ENCODE measurements at regions not wholly inside any gene's neighbourhood (a gene's known extent, or its start where the extent isn't known, plus 50 kb on each side); places are given as distances from the start of the nearest gene placed in this dataset.
"Not testable (repeated sequence)": the region's sequence is repeated elsewhere in the genome, so short reads cannot be mapped to it uniquely, and the experiment has no call there.

DNA sequence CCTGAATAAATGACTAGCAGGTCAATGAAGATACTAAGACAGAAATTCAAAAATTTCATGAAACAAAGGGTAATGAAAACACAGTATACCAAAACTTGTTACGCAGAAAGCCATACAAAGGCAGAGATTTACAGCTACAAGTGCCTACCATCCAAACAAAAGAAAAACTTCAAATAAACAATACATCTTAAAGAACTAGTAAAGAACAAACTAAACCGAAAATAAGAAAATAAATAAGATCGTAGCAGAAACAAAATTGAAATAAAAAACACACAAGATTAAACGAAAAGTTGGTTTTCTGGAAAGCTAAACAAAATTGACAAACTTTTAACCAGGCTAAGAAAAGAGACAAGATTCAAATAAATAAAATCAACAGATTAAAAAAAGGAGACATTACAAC lies 51.5 kb downstream of the VPREB1 start:
- DNase-seq = not testable (repeated sequence)

DNA sequence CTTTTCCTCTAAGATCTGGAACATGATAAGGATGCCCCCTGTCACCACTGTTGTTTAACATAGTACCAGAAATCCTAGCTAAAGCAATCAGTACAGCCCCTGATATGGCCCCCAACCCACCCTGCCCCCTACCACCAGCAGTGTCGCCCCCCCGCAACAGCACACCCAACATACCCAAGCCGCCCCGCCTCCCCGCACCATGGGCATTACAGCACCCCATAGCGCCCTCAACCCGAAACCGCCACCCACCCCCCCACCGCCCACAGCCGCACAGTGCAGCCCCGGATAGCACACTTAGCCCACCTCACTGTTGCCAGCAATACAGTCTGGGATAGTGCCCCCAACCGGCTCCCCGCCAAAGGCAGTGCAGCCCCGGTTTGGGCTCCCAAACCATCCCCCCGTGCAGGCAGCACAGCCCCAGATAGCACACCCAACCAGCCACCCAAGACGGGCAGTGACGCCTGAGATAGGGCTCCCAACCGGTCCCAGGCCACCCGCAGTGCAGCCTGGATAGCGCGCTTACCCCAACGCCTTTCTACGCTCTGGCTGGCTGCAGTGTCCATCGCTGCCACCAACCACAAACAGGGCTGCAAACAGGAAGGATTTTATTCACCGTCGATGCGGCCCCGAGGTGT lies 52.7 kb downstream of the VPREB1 start:
- DNase-seq = peak in 1 of 2 donors; percentile 16

DNA sequence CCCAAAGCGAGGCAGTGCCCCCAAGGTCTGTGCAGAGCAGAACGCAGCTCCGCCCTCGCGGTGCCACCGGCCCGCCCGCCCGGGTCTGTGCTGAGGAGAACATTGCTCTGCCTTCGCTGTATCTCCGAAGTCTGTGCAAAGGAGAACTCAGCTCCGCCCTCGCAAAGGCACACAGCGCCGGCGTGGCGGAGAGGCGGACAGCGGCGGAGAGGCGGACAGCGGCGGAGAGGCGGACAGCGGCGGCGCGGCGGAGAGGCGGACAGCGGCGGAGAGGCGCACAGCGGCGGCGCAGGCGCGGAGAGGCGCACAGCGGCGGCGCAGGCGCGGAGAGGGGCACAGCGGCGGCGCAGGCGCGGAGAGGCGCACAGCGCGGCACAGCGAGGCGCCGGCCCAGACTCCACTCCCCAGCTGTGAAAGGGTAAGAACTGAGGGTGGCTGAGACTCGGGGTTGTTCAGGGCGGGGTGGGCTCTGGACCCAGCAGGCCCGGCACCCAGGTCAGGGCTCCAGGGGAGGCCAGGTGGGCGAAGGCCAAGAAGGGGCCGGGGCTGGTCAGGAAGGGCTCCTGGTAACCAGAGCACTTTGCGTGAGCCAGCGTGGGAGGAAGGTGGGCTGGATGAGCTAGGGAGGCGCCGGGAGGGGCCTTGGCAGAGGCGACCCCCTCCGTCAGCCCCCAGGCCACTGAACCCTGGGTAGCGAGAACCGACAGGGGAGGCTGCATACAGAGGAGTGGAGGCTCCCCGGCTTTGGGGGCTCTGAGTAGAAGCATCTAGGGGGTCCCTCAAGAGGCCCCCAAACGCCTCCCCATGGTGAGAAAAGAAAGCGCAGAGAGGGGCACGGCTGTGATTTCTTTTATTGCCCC lies 53.4 kb downstream of the VPREB1 start:
- DNase-seq = peak; percentile 36 to 38

GRCh38 chr22:22298654-22299009 lies 54.0 kb downstream of the VPREB1 start:
- not testable (repeated sequence) for DNase-seq

DNA sequence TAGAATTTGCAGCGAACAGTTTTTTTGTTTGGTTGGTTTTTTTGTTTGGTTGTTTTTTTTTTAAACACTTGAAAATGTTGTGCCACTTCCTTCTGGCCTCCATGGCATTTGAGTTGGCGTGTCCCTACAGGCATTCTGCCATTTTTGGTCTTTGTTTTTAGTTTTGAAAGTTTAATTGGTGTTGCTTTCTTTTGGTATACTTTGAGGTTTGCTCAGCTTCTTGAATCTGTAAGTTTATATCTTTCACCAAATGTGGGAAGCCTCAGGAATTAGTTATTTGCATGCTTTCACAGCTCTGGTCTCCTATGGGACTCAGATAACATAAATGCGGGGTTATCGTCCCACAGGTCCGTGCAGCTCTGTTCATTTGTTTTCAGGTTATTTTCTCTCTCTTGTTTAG lies 55.9 kb downstream of the VPREB1 start:
- DNase-seq = not testable (repeated sequence)

DNA sequence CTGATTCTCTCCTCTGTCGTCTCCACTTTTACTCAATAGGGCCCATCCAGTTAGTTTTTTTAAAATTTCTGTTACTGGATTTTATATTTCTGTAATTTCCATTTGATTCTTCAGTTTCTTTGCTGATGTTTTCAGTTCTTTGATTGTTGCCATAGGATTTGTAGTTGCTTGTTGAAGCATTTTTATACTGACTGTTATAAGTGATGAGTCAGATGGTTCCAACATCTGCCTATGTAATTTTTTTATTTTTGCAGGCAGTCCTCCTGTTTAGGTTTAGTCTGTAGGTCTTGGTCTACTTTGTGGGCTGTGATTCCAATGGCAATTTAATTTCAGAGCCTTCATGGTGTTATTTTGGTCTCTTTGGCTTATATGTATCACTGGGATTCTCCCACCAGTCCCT lies 56.4 kb downstream of the VPREB1 start:
- DNase-seq = not testable (repeated sequence)

DNA sequence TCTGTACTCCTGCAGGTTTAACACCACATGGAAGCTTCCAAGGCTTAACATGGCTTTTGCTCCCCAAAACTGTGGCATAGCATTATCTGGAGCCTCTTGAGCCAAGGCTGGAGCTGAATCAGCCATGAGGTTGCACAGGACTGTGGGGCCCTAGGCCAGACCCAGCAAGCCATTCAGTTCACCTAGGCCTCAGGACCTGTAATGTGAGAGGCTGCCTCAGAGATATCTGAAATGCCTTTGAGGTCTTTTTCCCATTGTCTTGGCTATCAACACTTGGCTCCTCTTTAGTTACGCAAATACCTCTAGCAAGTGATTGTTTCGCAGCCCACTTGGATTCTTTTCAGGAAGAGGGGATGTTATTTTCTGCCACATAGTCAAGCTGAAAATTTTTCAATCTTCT lies 72.0 kb downstream of the VPREB1 start:
- DNase-seq = no peak

DNA sequence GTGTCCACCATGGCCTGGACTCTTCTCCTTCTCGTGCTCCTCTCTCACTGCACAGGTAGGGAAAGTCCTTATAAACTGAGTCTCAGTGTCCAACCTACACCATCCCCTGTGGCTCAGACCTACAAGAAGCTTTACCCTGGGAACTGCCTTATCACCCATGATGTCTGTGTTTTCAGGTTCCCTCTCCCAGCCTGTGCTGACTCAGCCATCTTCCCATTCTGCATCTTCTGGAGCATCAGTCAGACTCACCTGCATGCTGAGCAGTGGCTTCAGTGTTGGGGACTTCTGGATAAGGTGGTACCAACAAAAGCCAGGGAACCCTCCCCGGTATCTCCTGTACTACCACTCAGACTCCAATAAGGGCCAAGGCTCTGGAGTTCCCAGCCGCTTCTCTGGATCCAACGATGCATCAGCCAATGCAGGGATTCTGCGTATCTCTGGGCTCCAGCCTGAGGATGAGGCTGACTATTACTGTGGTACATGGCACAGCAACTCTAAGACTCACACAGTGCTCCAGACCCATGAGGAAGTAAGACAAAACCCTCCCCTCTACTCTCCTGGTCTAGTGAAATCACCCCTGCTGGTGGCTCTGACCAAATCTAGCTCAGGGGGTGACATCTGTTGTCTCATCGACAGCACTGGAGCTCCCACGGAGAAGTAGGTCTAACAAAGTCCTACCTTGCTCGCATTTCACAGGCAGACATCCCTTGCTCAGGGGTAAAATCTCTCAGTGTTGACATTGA lies 74.3 kb downstream of the VPREB1 start:
- no peak for DNase-seq

DNA sequence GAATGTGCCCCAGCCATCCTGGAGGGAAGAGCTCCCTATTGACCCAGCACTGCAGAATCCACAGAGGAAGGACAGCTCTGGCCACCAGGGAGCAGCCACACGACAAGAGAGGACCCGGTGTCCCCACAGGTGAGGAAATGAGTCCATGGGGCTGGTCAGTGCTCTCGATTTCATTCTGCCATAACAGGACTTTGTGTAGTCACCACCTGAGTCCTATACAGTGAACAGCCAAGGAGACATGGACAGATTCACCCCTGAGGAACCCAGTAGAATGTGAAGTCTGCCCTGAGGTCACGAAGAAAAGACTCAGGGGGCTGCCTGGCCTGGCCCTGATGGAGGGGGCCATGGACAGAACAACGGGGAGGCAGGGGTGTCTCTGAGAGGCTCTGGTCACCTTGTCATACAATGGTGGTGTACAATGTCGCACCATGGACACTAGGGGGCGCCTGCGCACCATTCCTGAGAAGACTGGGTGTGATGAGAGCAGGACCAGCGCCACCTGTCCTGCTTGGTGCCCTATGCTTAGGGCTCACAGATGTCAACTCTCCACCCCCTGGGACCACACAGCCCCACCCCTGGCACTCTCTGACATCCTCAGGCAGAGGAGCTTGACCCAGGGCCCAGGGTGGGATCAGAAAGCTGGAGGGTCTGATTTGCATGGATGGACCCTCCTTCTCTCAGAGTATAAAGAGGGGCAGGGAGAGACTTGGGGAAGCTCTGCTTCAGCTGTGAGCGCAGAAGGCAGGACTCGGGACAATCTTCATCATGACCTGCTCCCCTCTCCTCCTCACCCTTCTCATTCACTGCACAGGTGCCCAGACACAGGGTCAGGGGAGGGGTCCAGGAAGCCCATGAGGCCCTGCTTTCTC lies 77.4 kb downstream of the VPREB1 start:
- peak; percentile 16 to 39 for DNase-seq

GRCh38 chr22:22322792-22323191 lies 78.2 kb downstream of the VPREB1 start:
- no peak for DNase-seq

- DNase-seq = no peak
These were observed 83.1 kb downstream of the VPREB1 start for GRCh38 chr22:22327723-22328122.

GRCh38 chr22:22329792-22330191 lies 85.2 kb downstream of the VPREB1 start:
- DNase-seq = no peak

GRCh38 chr22:22335640-22336039 lies 91.1 kb downstream of the VPREB1 start:
- not testable (repeated sequence) for DNase-seq

GRCh38 chr22:22336333-22336732 lies 91.7 kb downstream of the VPREB1 start:
- DNase-seq = not testable (repeated sequence)

DNA sequence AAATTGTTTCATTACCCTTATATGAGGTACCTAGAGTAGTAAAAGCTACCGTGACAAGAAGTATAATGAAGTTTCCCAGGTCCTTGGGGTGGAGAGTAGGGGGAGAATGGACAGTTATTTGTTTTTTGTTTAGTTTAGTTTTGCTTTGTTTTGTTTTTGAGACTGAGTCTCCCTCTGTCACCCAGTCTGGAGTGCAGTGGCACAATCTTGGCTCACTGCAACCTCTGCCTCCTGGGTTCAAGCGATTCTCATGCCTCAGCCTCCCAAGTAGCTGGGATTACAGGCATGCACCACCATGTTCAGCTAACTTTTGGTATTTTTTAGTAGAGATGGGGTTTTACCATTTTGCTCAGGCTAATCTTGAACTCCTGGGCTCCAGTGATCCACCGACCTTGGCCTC lies 94.2 kb downstream of the VPREB1 start:
- not testable (repeated sequence) for DNase-seq

- DNase-seq = no peak
These were observed 97.2 kb downstream of the VPREB1 start for GRCh38 chr22:22341736-22342135.

GRCh38 chr22:22342697-22343580 lies 98.4 kb downstream of the VPREB1 start:
- no peak for DNase-seq

DNA sequence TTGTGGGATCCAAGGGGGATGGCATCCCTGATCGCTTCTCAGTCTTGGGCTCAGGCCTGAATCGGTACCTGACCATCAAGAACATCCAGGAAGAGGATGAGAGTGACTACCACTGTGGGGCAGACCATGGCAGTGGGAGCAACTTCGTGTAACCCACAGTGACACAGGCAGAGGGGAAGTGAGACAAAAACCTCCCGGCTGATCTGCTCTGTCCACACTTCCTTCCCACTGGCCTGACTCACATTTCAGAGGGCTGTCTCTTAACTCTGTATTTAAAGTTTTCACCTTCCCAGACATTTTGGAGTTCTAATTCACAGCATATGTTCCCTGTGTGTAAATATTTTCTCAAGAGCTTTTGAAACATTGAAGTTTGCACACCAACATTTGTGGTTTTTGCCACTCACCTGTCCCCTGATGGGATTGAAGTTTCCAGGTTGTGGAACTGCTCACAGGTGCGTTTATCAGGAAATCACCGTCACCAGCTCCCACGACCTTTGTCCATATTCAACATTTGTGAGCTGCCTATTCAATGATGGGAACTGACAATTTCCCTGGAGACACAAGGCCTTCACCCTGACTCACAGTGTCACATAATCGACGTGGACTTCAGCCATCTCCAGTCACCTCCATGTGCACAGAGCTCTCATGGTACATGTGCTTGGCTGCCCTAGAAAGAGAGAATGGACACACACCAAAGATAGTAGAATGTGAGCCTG lies 99.2 kb downstream of the VPREB1 start:
- peak in 1 of 2 donors; percentile 71 for DNase-seq

GRCh38 chr22:22344430-22344829 lies 99.8 kb downstream of the VPREB1 start:
- no peak for DNase-seq

GRCh38 chr22:22345781-22346180 lies 101.2 kb downstream of the VPREB1 start:
- DNase-seq = no peak

All from bone marrow (tissue), 2 donors.